D341Med (cell line): ENCODE measurements at regions not wholly inside any gene's neighbourhood (a gene's known extent, or its start where the extent isn't known, plus 50 kb on each side); places are given as distances from the start of the nearest gene placed in this dataset.

Source experiments
- DNase-seq: peaks from one replicate; pipeline ENCODE4 v3.0.0; 2012; ENCODE audit warnings: low spot score

DNA sequence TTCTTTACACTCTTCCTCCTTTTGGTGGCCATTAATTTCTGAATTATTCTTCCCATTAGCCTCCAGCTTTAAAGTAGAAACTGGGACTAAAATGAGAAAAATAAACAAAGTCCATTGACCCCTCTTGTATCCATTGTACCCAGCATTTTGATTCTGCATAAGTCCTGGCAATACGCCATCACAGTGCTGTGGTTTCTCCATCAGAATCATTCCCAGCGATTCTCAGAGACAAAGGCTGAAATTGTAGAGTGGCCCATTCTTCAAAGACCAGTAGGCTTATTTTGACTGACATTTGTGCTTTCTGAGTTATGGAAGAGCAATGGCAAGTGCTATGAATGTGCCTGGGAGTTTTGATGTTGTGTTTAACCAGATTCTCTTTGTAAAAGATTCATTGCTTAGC lies 199.3 kb upstream of the GALNT5 start:
- DNase-seq: no peak

DNA sequence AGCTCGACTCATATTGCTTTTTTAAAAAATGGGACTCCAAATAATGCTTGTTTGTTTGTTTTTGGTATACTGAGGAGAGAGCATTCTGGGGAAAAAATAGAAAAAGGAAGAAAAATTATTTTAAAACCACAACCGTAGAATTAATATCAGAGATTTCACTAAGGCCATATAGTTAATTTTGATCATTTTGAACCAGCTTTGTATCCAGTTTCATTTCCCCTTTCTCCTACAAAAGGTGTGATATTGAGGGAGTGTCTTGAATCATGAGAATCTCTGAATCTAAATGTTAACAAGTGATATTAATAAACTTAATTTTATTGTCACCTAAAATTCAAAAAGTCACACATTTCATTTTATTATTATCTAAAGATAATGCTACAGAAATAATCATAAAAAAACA lies 198.5 kb upstream of the GALNT5 start:
- no peak for DNase-seq

DNA sequence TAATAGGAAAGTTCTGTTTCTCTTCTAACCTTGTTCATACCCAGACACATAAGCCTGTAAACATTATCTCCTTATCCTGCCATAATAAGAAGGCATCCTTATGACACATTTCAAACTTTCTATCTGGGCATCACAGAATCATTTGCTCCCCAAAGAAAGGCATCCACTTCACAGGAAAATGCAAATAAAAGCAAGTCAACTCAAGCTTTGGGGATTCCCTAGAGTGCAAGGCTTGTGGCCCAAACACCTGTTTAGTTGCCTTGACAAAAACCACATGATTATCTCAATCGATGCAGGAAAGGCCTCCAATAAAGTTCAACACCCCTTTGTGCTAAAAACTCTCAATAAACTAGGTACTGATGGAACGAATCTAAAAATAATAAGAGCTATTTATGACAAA lies 195.7 kb upstream of the GALNT5 start:
- DNase-seq: no peak

DNA sequence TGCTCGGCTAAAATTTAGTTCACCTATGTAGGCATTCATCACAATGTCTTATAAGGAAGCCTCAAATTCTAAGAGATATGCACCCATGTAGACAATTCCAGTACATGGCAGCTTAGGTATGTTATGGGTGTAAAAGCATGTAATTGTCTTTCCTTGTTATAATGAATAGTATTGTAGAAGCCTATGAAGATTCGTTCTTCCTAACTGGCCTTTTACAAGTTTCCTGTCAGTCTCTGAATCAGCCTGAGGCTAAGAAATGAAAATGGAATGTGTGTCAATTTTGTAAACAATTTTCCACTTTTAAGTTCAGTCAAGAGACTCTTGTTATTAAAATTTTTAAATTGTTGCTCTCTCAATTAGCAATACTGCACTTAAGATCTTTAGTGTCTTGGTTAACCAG lies 189.9 kb upstream of the GALNT5 start:
- DNase-seq: no peak

DNA sequence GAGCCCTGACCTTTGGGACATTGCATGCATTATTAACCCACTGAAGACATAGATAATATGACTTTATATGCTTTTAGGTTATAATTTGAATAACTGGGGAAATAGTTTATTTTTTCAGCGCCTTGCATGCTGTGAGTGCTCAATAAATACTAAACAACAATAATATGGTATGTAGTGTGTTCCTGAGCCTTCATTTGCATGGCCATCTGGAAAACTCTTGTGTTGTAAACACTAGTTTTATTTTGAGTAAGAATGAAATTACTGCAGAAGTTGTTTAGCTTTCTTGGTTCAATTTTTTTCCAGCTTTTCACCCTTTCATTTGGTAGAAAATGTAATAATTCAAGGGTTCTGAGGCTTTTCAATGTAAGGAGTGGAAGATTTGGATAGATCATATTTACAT lies 189.3 kb upstream of the GALNT5 start:
- DNase-seq: no peak

DNA sequence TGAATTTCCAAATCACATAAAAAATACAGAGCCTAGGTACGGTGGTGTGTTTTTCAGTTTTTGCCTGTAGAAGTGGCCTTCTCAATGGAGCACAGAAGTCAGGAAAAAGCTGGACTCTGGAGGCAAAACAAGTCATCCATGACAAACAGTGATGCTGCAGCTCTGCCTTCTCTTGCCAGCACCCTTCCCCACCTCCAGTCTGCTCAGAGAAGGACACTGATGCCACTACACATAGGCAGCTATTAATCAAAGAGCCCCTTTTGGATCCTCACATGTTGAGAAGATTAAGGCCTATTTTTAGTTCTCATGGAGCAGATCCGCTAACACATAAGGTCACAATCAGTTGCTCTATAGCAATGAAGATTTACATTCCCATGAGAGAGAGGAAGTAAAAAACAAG lies 181.6 kb upstream of the GALNT5 start:
- no peak for DNase-seq

DNA sequence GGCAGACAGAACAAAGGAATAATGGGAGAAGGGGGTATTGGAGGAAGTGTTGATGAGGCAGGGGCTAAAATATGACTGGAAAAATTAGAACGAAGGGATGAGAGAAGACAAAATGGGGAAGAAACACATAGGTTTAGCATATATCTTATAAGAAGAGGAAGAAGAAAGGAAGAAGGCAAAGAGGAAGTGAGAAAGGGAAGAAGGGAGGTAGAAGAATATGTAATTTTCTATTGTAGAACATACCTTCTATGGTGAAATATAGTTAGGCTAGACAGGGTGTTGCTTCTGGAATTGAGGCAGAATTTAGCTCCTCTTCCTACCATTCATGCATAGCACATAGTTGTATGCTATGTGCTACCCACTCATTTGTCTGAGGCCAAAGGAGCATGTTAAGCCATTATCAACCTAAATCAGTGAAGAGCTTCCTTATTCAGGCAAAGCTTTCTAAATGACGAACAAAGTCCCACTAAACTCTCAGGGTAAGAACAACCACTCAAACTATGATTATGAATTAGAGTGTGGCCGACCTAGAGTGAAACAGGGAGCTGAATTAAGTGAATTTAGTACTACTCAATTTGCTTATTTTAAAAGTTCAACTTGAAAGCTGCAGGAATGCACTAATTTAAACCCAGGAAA lies 180.9 kb upstream of the GALNT5 start:
- DNase-seq: no peak

DNA sequence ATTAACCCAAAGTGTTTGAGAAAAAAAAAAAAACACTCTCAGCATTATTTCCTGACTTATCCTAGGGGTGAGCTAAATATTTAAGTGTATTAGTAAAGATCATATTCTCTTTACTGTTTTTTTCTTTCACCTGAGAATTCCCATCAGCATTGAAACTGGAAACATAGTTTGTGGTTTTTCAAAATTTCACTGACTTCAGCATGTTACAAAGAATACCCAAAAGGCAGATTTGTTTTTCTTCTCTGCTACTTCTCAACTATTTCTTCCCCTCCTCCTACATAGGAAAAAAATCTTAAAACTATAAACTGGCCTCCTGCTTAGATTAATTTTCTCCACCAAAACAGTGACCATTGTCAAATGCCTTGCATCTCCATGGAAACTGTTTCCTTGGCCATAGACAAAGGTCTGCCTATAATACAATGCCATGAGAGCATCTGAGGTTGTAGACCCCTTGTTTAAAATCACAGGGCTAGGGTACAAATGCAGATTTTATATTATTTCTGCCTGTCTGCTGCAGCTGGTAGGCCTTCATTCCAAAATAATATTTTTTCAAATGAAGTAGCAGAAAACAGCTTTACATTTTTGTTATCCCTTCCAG lies 179.7 kb upstream of the GALNT5 start:
- no peak for DNase-seq

DNA sequence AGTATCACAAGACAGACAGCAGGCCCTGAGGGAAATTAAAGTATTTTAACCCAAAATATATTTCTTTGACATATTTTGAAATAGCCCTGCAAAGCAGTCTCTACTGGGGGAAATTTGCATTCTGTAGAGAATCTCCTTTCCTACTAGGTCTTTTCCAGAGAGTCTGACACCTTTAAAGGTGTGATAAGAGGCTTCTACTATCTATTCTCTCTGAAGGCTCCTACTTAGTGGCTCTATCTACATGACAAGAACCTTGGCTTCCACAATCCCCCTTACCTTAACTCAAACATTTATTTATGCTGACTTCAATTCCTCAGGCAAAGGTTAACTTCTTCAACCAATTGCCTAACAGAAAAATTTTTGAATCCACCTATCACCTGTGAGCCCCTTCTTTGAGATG lies 174.6 kb upstream of the GALNT5 start:
- DNase-seq: no peak

DNA sequence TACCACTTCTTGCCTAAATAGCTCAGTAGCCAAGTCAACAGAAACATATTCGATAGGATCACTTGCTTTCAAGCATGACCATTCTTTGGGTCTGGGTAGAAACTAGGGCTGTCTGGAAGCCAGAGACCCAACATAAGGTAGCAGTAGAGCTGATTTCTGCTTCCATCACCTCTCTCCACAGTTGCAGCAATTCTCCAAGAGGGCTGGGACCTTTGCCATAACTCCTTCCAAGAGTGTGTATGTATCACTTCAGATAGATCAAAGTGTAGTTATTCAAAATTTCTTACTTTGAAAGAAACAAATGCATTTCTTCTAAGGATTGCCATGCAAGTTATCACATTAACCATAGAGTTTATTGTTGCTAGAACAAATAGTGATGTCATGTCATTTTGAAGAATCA lies 172.0 kb upstream of the GALNT5 start:
- DNase-seq: no peak

DNA sequence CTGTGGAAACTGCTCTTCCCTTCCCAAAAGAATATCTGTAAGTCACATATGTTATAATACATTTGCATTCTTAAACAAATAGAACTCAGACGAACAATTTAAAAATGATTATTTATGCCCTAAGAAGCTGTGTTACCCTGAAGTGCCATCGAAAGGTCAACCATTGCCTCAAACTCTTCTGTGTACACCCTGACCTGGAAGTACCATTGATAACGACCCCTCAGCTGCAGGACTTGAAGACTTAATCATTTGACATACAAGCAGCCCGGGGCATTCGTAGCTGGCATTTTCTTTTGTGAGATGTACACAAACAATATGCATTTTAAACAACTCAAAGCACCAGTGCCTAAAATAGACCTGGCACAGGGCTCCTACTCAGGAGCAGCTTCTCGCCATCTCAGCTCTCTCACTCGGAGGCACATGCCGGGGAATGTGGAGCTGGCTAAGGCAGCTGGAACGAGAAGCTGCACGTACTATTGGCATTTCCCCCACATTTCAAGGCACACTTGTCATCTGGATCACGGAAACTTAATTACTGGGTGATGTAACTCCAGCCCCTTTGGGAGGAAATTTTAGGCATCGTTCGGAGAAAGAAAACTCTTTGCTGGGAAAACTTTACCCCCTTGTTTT lies 170.0 kb upstream of the GALNT5 start:
- no peak for DNase-seq

DNA sequence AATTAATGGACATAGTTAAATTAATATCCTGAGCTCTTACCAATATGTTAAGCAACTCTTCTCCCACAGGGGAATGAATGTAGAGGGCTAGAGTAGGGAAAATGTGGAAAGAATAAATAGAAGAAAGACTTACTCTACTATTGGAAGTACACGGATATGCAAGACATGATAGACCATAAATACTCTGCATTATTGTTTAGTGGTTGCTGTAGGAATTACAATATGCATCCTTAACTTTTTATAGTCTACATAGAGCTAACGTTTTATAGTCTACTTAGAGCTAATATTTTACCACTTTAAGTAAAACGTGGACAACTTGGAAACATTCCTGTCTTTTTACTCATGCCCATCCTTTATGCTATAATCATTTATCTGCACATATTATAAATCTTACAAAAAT lies 163.8 kb upstream of the GALNT5 start:
- no peak for DNase-seq

DNA sequence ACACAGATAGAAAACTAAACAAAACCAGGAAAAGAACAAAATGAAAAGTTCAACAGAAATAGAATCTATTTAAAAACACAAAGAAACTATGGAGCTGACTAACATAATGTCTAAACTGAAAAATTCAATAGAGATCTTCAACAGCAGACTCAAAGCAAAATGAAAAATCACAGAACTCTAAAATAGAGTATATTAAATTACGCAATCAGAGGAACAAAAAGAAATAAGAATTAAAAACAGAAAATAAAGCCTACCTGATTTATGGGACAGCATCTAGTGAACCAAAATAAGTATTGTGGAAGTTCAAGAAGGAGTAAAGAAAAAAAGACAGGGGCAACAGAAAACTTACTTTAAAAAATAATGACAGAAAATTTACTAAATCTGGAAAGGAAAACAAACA lies 152.1 kb upstream of the GALNT5 start:
- no peak for DNase-seq

DNA sequence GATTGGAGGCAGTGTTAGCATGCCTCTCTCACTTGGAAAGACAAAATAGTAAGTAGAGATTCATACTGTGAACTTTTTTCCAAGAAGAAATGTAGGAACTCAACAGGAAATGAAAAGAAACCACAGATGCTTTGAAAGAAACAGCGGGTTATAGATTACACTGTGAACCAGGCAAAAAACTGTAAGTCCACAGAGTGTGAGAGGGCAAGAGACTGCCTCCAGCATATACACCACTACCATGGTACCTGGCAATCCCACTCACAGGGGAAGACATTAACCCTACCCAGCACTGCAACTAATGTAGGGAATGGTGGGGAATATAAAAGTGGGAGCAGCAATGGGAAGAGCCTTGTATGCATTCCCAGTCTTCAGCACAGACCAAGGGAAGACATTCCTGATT lies 150.6 kb upstream of the GALNT5 start:
- no peak for DNase-seq

DNA sequence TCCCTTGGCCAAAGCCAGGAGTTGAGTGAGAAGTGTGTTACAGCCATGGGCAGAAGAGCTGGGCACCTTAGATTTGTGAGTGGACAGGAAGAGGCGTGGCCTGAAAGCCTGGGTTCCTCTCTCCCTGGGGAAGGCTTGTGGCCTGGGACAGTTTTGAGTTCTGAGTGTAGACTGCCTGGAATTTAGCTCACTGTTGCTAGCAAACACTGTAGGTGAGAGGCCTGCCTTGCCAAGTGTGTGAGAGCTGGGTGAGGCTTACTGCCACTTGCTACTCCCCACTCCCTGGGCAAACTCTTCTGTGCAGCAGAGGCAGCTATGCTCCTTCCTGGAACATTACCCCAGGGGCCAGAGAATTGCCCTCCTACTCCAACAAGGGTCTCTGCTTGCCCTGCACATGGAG lies 150.0 kb upstream of the GALNT5 start:
- DNase-seq: no peak

DNA sequence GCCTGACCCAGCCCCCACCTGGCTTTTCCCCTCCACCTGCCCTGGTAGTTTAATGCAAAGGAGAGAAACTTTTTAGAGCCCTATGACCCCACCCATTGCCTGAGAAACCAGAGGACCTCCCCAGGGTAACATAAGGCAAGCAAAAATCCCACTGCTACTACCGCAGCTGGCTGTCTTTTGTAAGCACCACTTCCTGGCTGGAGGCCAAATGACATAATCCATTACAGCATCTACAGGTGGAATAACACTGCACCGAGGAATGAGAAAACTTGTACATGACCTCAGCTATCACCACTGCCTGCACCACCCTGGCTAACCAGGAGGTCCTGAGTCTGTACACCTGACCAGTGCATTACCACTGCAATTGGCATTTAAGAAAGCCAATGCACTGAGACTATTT lies 149.6 kb upstream of the GALNT5 start:
- no peak for DNase-seq

DNA sequence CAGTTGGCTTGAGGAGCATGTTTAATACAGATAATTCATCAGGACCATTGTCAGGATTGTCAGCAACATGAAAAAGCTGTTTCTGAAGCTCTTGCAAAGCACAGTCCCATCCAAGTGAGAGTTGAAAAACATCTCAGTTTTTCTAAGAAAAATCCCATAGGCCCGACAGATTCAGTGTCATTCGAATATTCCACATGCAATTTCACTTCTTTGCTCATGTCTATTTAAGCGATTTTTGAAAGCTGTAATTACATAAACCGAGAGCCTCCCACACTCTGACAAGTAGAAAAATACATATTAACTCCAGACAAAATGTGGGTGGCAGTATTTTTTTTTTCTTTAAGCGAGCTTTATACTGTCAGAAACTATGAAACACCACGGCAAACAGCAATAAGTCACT lies 134.7 kb upstream of the GALNT5 start:
- DNase-seq: no peak

DNA sequence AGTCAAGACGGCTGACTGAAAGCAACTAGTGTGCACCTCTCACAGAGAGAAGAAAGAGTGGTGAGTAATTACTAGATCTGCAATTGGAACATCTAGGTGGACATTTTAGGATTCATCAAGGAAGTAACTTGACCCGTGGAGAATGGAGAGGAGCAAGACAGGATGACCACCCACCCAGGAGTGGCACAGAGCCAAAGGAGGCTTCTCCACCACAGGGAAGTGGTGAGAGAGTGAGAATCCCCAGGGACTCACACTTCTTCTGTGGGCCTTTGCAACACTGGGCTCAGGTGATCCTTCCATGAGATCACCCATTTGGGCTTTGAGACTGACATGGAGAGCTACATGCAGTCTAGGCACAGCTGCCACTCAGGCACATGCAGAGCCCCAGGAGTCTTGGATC lies 132.8 kb upstream of the GALNT5 start:
- no peak for DNase-seq

DNA sequence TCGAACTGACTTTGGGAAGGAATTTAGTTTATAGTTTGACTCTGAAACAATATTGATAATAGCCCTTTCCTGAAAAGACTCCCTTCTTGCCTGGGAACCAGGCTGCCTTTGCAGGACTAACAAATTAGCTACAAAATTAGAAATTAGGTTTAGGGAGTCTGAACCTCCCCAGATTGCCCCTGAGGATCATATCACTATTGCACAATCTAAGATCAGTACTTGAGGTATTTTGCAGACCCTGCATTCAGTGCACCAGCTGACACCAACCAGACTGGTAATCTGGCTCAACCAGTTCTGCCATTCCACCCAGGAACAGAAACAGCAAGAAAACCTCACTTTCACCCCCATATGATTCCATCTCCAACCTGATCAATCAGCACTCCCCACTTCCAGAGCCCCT lies 131.8 kb upstream of the GALNT5 start:
- no peak for DNase-seq

DNA sequence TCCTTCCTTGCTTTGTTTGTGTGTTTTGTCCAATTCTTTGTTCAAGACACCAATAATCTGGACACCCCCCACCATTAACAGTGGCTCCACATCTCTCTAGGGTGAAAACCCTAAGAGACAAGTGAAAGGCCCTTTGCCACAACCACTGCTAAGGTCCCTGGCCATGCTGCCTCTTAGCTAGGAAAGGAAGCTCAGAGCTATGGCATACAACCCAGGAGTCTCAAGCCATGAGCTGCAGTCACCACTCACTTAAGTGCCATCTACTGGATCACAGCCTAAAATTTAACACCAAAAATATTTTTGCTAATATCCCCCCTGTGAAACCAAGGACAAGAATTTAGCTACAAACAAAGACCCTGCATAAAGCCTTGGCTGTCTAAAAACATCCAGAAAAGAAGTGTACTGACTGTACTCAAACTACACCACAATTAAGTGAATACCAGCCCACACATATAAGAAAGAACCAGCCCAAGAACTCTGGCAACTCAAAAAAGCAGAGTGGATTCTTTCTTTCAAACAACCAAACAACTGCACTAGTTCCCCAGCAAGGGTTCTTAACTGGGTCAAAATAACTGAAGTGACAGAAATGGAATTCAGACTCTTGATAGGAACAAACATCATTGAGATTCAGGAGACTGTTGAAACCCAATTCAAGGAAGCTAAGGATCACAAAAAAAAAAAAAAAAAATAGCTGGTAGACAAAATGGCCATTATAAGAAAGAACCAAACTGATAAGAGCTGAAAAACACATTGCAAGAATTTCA lies 130.1 kb upstream of the GALNT5 start:
- no peak for DNase-seq

DNA sequence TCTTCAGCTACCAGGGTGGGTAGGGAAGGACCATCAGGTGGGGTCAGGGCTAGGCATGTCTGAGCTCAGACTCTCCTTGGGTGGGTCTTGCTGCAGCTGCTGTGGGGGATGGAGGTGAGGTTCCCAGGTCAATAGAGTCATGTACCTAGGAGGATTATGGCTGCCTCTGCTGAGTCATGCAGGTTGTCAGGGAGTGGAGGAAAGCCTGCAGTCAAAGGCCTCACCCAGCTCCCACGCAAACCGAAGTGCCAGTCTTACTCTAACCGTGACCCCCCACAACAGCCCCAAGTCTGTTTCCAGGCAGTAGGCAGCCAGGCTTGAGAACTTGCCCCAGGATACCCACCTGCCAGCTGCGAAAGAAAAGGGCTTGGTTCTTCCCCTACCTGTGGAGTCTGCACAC lies 113.6 kb upstream of the GALNT5 start:
- DNase-seq: no peak

DNA sequence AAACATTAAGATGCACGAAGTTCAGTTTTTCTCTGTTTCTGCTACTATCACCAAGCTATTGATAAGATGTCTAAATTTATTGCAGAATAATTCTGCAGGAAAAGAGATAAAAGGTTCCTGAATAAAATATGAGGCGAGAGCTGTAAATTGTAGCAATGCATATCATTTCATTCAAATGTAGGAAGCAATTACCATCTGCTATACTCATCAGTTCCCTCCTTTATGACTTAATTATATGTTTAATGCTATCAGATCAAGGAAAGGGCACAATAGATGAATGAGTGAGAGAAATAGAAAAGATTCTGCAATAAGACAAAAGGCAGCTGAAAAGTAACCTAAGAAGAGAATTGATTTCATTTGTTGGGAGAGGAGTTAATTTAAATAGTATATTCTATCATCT lies 108.2 kb upstream of the GALNT5 start:
- no peak for DNase-seq

DNA sequence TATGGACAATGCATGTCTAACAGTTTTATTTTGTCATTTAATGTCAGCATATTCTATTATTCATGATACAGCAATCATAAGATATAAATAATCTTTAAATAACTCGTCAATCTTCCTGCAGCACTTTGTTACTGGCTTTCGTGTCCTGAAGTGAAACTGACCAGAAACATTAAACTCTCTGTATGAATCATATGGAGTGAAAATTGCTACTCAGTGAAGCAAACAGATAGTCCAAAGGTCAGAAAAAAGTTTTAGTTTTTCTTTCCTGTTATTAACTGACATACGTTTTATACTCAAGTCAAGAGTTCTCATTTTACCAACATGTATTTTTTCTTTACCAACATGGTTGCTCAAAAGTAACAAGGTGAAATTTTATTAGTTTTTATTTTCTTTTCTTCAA lies 106.8 kb upstream of the GALNT5 start:
- DNase-seq: no peak
